ENCODE measurements at regions not wholly inside any gene's neighbourhood (a gene's known extent, or its start where the extent isn't known, plus 50 kb on each side); places are given as distances from the start of the nearest gene placed in this dataset.

DNA sequence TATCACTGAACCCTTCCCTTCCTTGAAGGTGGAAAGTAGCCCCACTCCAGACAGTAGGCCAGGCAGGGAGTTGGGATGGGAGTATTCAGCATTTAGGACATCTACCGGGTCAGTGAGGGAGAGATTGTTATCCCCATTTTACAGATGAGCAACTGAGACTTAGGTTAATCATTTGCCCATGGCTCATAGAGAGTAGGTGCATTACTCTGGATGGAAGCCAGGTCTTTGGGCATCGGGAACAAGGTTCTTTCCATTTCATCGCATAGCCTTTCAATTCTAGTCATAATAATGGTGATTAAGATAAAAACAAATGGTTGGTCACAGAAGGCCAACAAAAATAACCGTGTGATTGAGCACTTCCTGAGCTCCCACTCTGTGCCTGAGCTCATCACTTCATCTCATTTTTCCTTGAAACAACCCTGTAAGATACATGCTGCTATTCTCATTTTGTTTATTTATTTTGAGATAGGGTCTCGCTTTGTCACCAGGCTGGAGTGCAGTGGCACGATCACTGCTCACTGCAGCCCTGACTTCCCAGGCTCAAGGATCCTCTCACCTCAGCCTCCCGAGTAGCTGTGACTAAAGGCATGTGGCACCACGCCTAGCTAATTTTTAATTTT, 64.8 kb downstream of the NAV1 start:
- Mint-ChIP-seq H3K4me3 (no peak overlapping the region), H3K27ac (no peak overlapping the region)
- CTCF ChIA-PET: no interaction called here

GRCh38 chr1:201605385-201606010, 66.6 kb downstream of the NAV1 start:
- H3K4me1 Mint-ChIP-seq: no peaks in the 10 kb centered on the region
- H3K9me3 Mint-ChIP-seq (ENCODE audit: low read depth): no peaks in the 10 kb centered on the region
- no peaks in the 10 kb centered on the region for H3K27me3 Mint-ChIP-seq
- CTCF ChIA-PET: no interaction called here
- no peaks in the 10 kb centered on the region for H3K36me3 Mint-ChIP-seq
- H3K27ac Mint-ChIP-seq: no peak overlapping the region
- H3K4me3 Mint-ChIP-seq: no peak overlapping the region
- DNase-seq (no peak), ATAC-seq (no peak)

More for the DNA sequence above, 64.8 kb downstream of the NAV1 start:
- DNase-seq (no peak), ATAC-seq (no peak)
- no peaks in the 10 kb centered on the region for H3K9me3 Mint-ChIP-seq (ENCODE audit: low read depth)
- H3K36me3 Mint-ChIP-seq: no peaks in the 10 kb centered on the region
- no peaks in the 10 kb centered on the region for H3K27me3 Mint-ChIP-seq
- no peaks in the 10 kb centered on the region for H3K4me1 Mint-ChIP-seq

- Mint-ChIP-seq H3K27me3 (no peaks in the 10 kb centered on the region), H3K9me3 (ENCODE audit: low read depth) (no peaks in the 10 kb centered on the region), H3K27ac (no peak overlapping the region), H3K4me3 (no peak overlapping the region), H3K4me1 (no peaks in the 10 kb centered on the region), H3K36me3 (no peaks in the 10 kb centered on the region)
- CTCF ChIA-PET: no interaction called here
- DNase-seq: no peak
- ATAC-seq: no peak
These were observed 67.2 kb downstream of the NAV1 start for GRCh38 chr1:201606096-201606495.

- no peaks in the 10 kb centered on the region for H3K27me3 Mint-ChIP-seq
- DNase-seq (no peak), ATAC-seq (no peak)
- H3K36me3 Mint-ChIP-seq: no peaks in the 10 kb centered on the region
- CTCF ChIA-PET: no interaction called here
- H3K9me3 Mint-ChIP-seq (ENCODE audit: low read depth): no peaks in the 10 kb centered on the region
- no peak overlapping the region for H3K27ac Mint-ChIP-seq
- H3K4me1 Mint-ChIP-seq: no peaks in the 10 kb centered on the region
- no peak overlapping the region for H3K4me3 Mint-ChIP-seq
These were observed 67.7 kb downstream of the NAV1 start for GRCh38 chr1:201606623-201607022.

- CTCF ChIA-PET: no interaction called here
These were observed 69.9 kb downstream of the NAV1 start for GRCh38 chr1:201608635-201609395.

DNA sequence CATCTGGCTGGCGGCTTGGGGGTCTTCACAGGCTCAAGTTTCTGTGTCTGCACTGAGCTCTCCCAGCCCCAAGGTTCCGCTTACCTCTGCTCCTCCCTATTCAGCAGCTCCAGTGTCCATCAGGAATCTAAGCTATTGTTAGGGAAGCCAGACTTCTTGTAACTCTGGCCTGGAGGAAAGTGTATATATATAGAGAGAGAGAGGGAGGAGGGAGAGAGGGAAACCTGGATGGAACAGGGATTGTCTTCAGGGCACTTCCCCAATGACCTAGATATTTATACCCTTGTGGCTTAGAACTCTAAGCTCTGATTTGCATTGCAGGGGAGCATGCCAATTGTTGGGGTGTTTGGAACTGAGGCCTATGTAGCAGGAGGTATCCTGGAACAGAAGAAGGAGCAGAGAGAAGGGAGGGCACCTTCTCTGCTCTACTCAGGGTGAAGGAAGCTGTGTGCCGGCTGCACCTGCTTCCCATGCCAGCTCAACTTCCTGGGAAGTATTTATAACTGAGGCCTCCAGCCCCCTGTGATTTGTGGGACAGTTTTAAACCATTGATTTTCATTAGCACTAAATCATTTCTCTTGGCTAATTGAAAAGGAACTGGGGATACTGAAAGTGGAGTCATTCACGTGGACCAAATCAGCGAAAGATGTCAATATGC, 70.9 kb downstream of the NAV1 start:
- ATAC-seq (no peak), DNase-seq (no peak)
- no peaks in the 10 kb centered on the region for H3K36me3 Mint-ChIP-seq
- H3K9me3 Mint-ChIP-seq (ENCODE audit: low read depth): no peaks in the 10 kb centered on the region
- CTCF ChIA-PET: interaction anchor here (1.5 kb wide), 1 partner anchor 130 kb away, joined by 4 read pairs; no protein-coding TSS in a partner anchor
- no peak overlapping the region for H3K4me3 Mint-ChIP-seq
- H3K4me1 Mint-ChIP-seq: no peaks in the 10 kb centered on the region
- H3K27ac Mint-ChIP-seq: no peak overlapping the region
- H3K27me3 Mint-ChIP-seq: peaks cover 5% of the 10 kb centered on the region

More at GRCh38 chr1:201608635-201609395, 69.9 kb downstream of the NAV1 start:
- Mint-ChIP-seq H3K9me3 (ENCODE audit: low read depth) (no peaks in the 10 kb centered on the region), H3K4me1 (no peaks in the 10 kb centered on the region), H3K27ac (no peak overlapping the region), H3K4me3 (no peak overlapping the region), H3K36me3 (no peaks in the 10 kb centered on the region), H3K27me3 (no peaks in the 10 kb centered on the region)
- ATAC-seq: no peak
- DNase-seq: no peak

- peaks cover 6% of the 10 kb centered on the region for H3K27me3 Mint-ChIP-seq
- H3K4me1 Mint-ChIP-seq: no peaks in the 10 kb centered on the region
- H3K9me3 Mint-ChIP-seq (ENCODE audit: low read depth): no peaks in the 10 kb centered on the region
- ATAC-seq (no peak), DNase-seq (no peak)
- H3K27ac Mint-ChIP-seq: no peak overlapping the region
- no peak overlapping the region for H3K4me3 Mint-ChIP-seq
- no peaks in the 10 kb centered on the region for H3K36me3 Mint-ChIP-seq
- CTCF ChIA-PET: interaction anchor here (1.5 kb wide), 1 partner anchor 131 kb away, joined by 4 read pairs; no protein-coding TSS in a partner anchor
These were observed 71.9 kb downstream of the NAV1 start for GRCh38 chr1:201610858-201611257.

DNA sequence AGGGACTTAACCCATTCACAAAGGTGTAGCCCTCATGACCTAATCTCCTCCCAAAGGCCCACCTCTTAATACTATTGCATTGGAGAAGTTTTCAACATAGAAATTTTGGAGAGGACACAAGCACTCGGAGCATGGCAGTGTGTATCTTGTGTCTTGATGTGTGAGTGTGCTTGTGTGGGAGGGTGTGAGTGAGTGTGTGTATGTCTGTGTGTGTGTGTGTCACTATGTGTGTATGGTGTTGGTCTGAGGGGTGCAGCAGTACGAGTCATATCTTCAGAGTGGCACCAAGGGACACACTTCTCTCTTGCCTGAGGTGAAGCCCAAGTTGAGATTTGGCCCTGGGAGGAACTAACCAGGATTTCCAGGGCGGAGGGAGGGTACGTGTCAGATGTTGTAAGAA, 73.7 kb downstream of the NAV1 start:
- ATAC-seq (no peak), DNase-seq (no peak)
- H3K36me3 Mint-ChIP-seq: no peaks in the 10 kb centered on the region
- H3K27ac Mint-ChIP-seq: no peak overlapping the region
- no peaks in the 10 kb centered on the region for H3K9me3 Mint-ChIP-seq (ENCODE audit: low read depth)
- no peak overlapping the region for H3K4me3 Mint-ChIP-seq
- H3K4me1 Mint-ChIP-seq: no peaks in the 10 kb centered on the region
- CTCF ChIA-PET: no interaction called here
- H3K27me3 Mint-ChIP-seq: peaks cover 6% of the 10 kb centered on the region

- no peaks in the 10 kb centered on the region for H3K4me1 Mint-ChIP-seq
- ATAC-seq: no peak
- no peak overlapping the region for H3K4me3 Mint-ChIP-seq
- peaks cover 9% of the 10 kb centered on the region for H3K27me3 Mint-ChIP-seq
- H3K36me3 Mint-ChIP-seq: no peaks in the 10 kb centered on the region
- H3K9me3 Mint-ChIP-seq (ENCODE audit: low read depth): no peaks in the 10 kb centered on the region
- DNase-seq: no peak
- H3K27ac Mint-ChIP-seq: no peak overlapping the region
- CTCF ChIA-PET: no interaction called here
These were observed 75.5 kb downstream of the NAV1 start for GRCh38 chr1:201614262-201615015.

- DNase-seq (no peak), ATAC-seq (no peak)
- Mint-ChIP-seq H3K27ac (no peak overlapping the region), H3K27me3 (peaks cover 9% of the 10 kb centered on the region), H3K4me1 (no peaks in the 10 kb centered on the region), H3K36me3 (no peaks in the 10 kb centered on the region), H3K4me3 (no peak overlapping the region), H3K9me3 (ENCODE audit: low read depth) (no peaks in the 10 kb centered on the region)
- CTCF ChIA-PET: no interaction called here
These were observed 78.2 kb downstream of the NAV1 start for GRCh38 chr1:201617157-201617556.

- Mint-ChIP-seq H3K4me1 (no peaks in the 10 kb centered on the region), H3K36me3 (no peaks in the 10 kb centered on the region), H3K4me3 (no peak overlapping the region), H3K27me3 (peaks cover 9% of the 10 kb centered on the region), H3K9me3 (ENCODE audit: low read depth) (no peaks in the 10 kb centered on the region), H3K27ac (no peak overlapping the region)
- CTCF ChIA-PET: no interaction called here
- no peak for DNase-seq
- ATAC-seq: no peak
These were observed 79.5 kb downstream of the NAV1 start for GRCh38 chr1:201618389-201618788.

- Mint-ChIP-seq H3K4me1 (no peaks in the 10 kb centered on the region), H3K27me3 (peaks cover 9% of the 10 kb centered on the region), H3K4me3 (no peak overlapping the region), H3K27ac (no peak overlapping the region), H3K36me3 (no peaks in the 10 kb centered on the region), H3K9me3 (ENCODE audit: low read depth) (no peaks in the 10 kb centered on the region)
- no peak for DNase-seq
- CTCF ChIA-PET: no interaction called here
- ATAC-seq: no peak
These were observed 80.0 kb downstream of the NAV1 start for GRCh38 chr1:201618905-201619304.

DNA sequence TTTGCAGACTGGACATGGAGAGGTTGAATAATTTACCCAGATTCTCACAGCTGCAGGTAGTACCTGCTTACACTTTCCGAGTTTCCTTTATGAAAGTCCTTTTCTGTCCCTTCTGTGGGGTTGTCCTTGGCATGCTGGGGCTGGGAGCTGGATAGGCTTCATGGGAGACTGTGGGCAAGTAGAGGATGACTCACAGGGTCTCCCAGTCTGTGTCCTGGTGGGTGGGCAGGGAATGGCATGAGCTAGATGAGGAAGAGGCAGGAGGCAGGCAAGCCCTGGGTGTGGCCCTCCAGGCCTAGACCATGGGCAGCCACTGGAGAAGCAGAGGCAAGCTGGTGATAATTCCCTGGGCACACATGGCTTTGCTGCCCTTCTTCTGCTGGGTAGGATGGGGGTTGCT, 80.6 kb downstream of the NAV1 start:
- CTCF ChIA-PET: no interaction called here
- no peaks in the 10 kb centered on the region for H3K4me1 Mint-ChIP-seq
- ATAC-seq (no peak), DNase-seq (no peak)
- peaks cover 7% of the 10 kb centered on the region for H3K27me3 Mint-ChIP-seq
- no peaks in the 10 kb centered on the region for H3K9me3 Mint-ChIP-seq (ENCODE audit: low read depth)
- no peak overlapping the region for H3K4me3 Mint-ChIP-seq
- H3K27ac Mint-ChIP-seq: no peak overlapping the region
- no peaks in the 10 kb centered on the region for H3K36me3 Mint-ChIP-seq

Data from activated CD8-positive, alpha-beta memory T cell treated with anti-CD3 and anti-CD28 coated beads, Interleukin-2, amount 10 ng/mL, durations not matched to agents 7 days and 5 days (primary cell).